ENCODE measurements at regions not wholly inside any gene's neighbourhood (a gene's known extent, or its start where the extent isn't known, plus 50 kb on each side); places are given as distances from the start of the nearest gene placed in this dataset.

GRCh38 chr12:124652661-124653060 is 85.2 kb upstream of the NCOR2 start:
- no peaks in the 10 kb centered on the region for H3K36me3 ChIP-seq (ENCODE audit: control insufficient read depth in 4 of 4, insufficient read depth in 3 of 4, low read depth in 1 of 4, low read length in 3 of 4)
- no peak for DNase-seq (ENCODE audit: low spot score)
- peaks cover 0 to 8% (median 0%) of the 10 kb centered on the region in 4 donors for H3K9me3 ChIP-seq (ENCODE audit: control insufficient read depth in 4 of 4, low read length in 3 of 4)
- no peak for TF ChIP-seq FOXA2 (IDR thresholded peaks at IDR 0.05)
- no peak for TF ChIP-seq HNF4A (conservative IDR thresholded peaks at IDR 0.05)
- no peak for TF ChIP-seq SP1 (IDR thresholded peaks at IDR 0.05)
- TF ChIP-seq JUND (IDR thresholded peaks at IDR 0.05): no peak
- no peak for TF ChIP-seq NR2F2 (IDR thresholded peaks at IDR 0.05)
- TF ChIP-seq CTCF (IDR thresholded peaks at IDR 0.05; ENCODE audit: low read depth, low read length, missing input control): no peak
- TF ChIP-seq ATF3 (IDR thresholded peaks at IDR 0.05): no peak
- H3K9ac ChIP-seq (ENCODE audit: low read depth in 1 of 2, low read length in 2 of 2): no peak overlapping the region
- no peaks in the 10 kb centered on the region for H3K27me3 ChIP-seq (ENCODE audit: control insufficient read depth in 4 of 4, insufficient read depth in 4 of 4, low read length in 3 of 4)
- peaks cover 2 to 39% (median 21%) of the 10 kb centered on the region in 4 donors for H3K4me1 ChIP-seq (ENCODE audit: control insufficient read depth in 4 of 4, insufficient read depth in 4 of 4, low read length in 3 of 4)
- 94% methylated on average over 9 of the region's 9 CpGs for WGBS
- H3K4me3 ChIP-seq (ENCODE audit: low read depth in 1 of 3, low read length in 3 of 3): no peak overlapping the region
- no peak overlapping the region for H3K27ac ChIP-seq (ENCODE audit: low read depth in 1 of 2, low read length in 2 of 2)

GRCh38 chr12:124651516-124652273 is 84.3 kb upstream of the NCOR2 start:
- Histone ChIP-seq H3K4me1 (ENCODE audit: control insufficient read depth in 4 of 4, insufficient read depth in 4 of 4, low read length in 3 of 4) (peaks cover 2 to 35% (median 17%) of the 10 kb centered on the region in 4 donors), H3K27ac (ENCODE audit: low read depth in 1 of 2, low read length in 2 of 2) (no peak overlapping the region), H3K9me3 (ENCODE audit: control insufficient read depth in 4 of 4, low read length in 3 of 4) (peaks cover 0 to 8% (median 0%) of the 10 kb centered on the region in 4 donors), H3K9ac (ENCODE audit: low read depth in 1 of 2, low read length in 2 of 2) (no peak overlapping the region), H3K36me3 (ENCODE audit: control insufficient read depth in 4 of 4, insufficient read depth in 3 of 4, low read depth in 1 of 4, low read length in 3 of 4) (no peaks in the 10 kb centered on the region), H3K4me3 (ENCODE audit: low read depth in 1 of 3, low read length in 3 of 3) (no peak overlapping the region), H3K27me3 (ENCODE audit: control insufficient read depth in 4 of 4, insufficient read depth in 4 of 4, low read length in 3 of 4) (no peaks in the 10 kb centered on the region)
- 74% methylated on average over 10 of the region's 10 CpGs for WGBS
- no peak for TF ChIP-seq CTCF (IDR thresholded peaks at IDR 0.05; ENCODE audit: low read depth, low read length, missing input control)
- no peak for TF ChIP-seq JUND (IDR thresholded peaks at IDR 0.05)
- no peak for TF ChIP-seq HNF4G (IDR thresholded peaks at IDR 0.05)
- no peak for TF ChIP-seq ATF3 (IDR thresholded peaks at IDR 0.05)
- no peak for TF ChIP-seq FOXA1 (IDR thresholded peaks at IDR 0.05)
- TF ChIP-seq MAX (IDR thresholded peaks at IDR 0.05): no peak
- TF ChIP-seq ZBTB33 (IDR thresholded peaks at IDR 0.05): no peak
- TF ChIP-seq FOXA2 (IDR thresholded peaks at IDR 0.05): no peak
- DNase-seq (ENCODE audit: low spot score): no peak

Measured in liver (tissue), 8 donors.